Stimulated activated CD8-positive, alpha-beta memory T cell treated with anti-CD3 and anti-CD28 coated beads, Interleukin-12 subunit alpha, Interleukin-12 subunit beta, amount 100 ng/mL, for 24 hours (primary cell): ENCODE measurements at regions not wholly inside any gene's neighbourhood (a gene's known extent, or its start where the extent isn't known, plus 50 kb on each side); places are given as distances from the start of the nearest gene placed in this dataset.

Experiments
- DNase-seq: peaks from one replicate; pipeline ENCODE4 v3.0.0-alpha.2; 2020; ENCODE audit errors: extremely low read depth

DNA sequence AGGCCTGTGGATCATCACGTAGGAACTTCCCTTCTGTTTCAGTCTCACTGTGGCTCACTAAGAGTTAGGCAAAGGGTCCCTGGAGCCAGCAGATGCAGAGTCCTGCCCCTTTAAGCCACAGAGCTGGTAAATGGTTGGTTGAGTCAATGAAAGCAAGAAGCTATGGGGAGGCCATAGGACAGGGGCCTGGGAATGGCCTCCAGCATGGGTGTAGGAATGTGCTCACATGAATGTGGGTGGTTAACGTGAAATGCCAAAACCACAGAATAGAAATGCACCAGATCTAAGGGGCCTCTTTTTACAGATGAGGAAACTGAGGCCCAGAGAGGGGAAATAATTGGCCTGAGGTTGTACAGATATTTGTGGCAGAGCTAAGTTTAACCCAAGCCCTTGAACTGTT is 150.3 kb downstream of the TLE3 start:
- DNase-seq, result no peak

DNA sequence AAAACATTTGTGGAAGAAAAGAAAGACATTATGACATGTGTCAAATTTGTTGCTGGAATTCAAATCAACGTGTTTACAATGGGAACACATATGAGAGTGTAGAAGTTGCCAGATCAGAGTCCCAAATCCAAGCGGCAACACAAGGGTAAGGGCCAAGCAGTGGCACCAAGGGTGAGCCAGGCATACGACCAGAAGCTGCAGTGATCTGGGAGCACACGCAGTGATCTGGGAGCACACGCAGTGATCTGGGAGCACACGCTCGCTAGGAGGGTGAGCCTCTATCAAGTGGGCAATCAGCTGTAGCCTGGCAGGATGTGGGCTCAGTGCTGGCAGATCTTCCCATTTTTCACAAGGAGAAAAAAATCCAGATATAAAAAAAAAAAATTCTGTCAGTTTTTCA is 148.2 kb downstream of the TLE3 start:
- no peak for DNase-seq

DNA sequence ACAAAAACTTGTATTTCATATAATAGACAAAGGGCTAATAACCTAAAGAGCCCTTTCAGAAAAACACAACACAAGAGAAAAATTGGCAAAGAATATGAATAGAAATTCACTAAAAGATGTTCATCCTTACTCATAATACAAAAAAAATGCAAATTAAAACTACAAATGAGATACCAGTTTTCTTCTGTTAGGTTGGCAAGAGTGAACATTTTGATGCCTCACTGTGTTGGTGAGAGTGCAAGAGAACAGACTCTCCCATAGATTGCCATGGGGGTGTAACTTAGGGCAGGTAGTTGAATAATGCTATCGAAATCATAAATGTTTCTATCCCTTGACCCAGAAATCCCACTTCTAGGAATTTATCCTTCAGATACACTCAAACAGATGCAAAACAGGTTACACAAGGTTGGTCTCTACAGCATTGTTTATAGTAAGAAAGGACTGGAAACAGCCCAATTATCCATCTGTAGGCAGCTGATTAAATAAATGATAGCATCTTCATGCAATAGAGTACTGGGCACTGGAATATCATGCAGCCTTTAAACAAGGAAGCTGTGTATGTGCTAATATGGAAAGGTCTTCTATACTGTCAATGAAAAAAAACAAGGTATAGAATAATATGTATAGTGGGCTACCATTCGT is 146.3 kb downstream of the TLE3 start:
- no peak for DNase-seq

DNA sequence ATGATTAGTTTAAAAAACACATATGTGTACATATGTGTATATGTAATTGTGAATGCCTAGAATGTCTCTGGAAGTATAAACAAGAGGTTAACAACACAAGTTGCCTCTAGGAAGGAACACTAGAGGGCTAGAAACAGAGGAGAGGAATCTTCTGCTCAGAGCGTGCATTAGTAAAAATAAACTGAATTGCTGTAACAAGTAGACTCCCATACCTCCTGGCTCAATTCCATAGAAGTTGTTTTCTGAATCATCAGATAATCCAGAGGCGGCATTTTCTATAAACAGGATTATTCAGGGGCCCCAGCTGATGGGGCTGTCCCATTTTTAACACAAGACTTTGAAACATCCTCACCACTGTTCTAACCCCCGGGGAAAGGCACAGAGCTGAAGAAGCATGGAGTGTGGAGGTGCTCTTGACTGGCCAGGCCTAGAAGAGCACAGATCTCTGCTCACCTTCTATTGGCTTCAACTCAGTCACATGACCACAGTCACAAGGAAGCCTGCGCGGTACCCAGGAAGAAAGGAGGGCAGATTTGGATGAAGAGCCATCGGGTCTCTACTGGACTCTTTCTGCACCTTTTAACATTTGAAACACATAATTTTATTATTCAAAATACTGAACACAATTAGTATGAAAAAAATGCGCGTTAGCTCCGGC is 145.7 kb downstream of the TLE3 start:
- no peak for DNase-seq

DNA sequence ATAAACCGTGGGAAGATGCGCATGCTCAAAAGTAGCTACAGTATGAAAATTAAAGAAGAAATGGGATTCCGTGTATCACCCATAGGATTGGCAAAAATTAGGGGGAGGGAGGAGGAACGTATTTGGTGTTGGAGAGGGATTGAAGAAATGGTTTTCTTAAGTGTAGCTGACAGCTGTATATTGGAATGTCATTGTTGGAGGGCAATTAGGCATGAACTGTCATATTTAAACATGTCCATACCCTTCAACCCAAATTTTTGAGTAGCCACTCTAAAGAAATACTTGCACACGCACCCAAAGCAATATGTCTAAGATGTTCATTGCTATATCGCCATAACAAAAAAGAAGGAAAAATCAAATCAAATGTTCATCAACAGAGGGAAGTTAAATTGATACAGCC is 144.7 kb downstream of the TLE3 start:
- DNase-seq, result no peak

DNA sequence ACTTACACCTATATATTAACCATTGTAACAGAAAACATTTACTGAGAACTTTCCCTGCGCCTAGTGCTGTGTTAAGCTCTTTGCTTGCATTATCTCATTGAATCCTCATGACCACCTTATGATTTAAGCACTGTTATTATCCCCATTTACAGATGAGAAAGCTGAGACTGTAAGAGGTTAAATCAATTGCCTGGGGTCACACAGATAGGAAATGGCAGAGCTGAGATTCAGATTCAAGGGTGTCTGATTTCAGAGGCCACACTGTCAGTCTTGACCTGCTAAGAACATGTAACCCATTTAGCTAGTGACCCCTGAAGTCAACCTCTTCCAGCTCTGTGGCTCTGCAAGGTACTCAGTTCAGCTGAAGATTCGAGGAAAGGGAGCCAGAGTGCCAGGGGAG is 143.9 kb downstream of the TLE3 start:
- DNase-seq, result no peak

DNA sequence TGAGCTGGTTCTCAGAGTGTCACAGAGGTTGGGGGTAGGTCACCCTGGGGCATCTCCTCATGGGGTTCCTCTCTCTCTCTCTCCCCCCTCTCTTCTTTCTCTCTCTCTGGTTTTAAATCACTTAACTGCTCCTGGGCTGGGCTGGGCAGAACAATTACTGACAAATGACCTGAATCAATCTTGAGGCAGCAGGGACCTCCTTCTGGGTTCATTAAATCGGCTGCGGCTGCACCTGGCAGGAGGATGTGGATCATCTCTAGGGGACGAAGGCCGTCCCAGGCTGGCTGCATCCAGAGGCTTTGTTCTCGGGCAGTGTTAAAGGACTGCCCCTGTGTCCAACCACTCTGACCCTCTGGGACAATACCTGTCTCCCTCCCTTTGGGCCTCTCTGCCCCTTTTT is 143.1 kb downstream of the TLE3 start:
- no peak for DNase-seq

DNA sequence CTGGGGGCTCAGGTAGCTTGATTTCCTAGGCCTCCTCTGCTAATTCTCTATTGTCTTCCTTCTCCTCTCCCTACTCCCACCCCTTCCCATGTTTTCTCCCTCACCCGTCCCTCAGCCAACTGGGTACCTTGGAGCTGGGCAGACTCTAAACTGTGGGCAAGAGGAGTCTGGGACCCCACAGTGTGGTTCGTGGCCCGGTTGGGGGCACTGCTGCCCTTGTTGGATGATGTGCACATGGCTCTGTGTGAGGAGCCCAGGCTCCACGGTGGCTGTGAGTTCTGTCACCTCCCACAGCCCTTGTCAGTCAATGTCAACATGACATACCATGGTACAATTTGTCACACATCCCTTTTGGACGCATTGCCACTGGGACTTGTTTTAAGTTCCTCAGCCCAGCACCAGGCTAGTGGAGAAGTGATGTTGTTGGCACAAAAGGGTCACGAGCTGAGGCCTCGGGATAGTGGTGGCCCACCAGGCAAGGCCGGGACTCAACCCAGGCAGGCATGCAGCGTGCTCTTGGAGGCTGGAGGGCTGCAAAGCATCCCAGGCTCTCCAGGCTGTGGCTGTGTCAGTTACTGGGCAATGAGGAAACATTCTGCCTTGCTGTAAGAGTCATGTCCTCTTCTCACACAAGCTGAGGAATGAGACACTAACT is 142.3 kb downstream of the TLE3 start:
- DNase-seq, result no peak

DNA sequence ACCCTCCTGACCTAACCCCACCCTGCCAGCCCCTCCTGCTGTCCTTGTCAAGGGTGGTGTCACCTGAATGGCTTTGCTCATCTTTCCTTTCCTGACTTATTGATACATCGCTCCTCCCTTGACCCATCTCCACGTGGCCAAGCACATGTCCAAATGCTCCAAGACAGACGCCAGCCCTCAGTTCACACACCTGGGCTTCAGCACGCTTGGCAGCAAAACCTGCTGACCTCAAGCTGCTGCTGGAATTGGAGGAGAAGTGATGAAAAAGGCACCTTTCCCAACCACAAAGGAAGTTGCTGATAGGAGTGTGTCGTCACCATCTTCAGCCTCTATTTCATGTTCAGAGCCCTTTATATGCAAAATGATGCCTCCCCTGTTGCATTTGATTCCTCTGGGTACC is 141.3 kb downstream of the TLE3 start:
- no peak for DNase-seq

DNA sequence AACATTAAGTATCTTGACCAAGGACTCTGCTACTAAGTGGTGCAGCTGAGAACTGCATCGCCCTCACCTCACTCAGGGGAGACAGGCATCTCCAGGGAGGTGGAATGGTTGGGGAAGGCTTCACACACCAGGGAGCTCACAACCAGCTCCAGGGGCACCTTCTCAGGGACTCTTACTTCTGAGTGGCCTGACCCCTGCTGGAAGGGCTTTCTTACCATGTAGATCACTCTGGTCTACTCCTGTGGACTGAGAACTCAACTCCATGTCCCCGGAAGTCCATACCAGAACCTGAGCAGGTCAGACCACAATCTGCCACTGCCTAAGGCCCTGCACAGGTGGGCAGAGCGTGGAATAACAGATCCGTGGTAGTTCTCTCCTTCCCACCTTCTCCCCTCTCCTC is 140.5 kb downstream of the TLE3 start:
- DNase-seq, result no peak

DNA sequence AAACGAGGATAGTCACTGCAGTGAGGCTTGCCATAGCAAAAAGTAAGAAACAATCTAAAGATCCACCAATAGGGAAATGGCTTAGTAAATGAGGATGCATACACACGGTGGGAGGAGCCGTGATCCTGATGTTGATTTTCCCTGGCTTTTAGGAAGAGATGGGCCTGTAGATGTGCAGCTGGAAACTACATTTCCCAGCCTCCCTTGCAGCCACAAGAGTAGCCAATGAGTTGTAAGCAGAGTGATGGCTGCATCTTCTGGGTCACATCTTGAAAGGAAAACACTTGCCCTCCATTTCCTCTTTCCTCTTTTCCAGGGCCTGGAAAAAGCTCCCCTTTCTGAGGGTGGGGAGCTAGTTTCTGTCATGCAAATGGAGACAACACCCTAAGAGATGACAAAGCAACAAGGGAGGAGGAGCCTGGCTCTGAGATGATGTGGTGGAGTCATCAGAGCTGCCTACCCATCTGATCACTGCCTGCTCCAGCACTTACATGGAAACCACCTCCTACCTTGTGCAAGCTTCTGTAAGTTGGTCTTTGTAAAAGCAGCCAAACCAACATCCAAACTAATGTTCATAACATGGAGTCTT is 139.1 kb downstream of the TLE3 start:
- no peak for DNase-seq

DNA sequence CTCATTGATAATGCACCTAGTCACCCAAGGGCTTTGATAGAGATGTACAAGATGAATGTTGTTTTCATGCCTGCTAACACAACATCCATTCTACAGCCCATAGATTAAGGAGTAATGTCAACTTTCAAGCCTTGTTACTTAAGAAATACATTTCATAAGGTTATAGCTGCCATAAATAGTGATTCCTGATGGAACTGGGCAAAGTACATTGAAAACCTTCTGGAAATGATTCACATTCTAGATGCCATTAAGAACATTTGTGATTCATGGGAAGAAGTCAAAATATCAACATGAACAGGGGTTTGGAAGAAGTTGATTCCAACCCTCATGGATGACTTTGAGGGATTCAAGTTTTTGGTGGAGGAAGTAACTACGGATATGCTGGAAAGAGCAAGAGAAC is 135.2 kb downstream of the TLE3 start:
- DNase-seq, result no peak

DNA sequence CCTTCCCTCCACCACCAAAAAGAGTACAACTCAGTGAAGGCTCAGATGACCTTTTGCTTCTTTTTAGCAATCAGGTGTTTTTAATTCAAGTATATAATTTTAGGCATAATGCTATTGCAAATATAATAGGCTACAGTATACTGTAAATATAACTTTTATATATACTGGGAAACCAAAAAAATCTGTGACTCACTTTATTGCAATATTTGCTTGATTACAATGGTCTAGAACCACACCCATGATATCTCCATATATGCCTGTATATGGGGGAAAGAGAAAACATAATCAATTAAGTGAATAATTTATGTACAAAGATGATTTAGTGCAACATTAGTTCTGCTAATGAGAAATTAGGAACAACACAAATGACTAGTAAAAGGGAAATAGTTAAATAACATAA is 134.3 kb downstream of the TLE3 start:
- no peak for DNase-seq

DNA sequence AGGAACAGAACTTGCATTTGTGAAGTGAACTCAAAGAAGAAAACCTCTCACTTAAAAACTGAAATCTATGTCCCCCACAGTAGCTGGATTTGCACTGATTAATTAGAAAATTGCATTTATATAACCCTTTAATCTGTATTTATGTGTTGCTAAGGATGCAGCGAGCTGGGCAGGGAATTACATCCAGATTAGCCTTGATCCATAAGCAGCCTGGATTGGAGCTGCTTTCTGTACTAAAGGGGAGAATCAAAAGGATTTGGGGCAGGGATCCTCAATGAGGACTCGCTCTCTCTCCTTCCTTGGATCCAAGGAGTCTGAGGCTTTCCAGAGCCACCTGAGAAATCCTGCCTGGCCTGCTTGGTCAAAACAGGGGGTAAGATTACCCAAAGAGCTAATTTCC is 125.9 kb downstream of the TLE3 start:
- DNase-seq, result no peak

DNA sequence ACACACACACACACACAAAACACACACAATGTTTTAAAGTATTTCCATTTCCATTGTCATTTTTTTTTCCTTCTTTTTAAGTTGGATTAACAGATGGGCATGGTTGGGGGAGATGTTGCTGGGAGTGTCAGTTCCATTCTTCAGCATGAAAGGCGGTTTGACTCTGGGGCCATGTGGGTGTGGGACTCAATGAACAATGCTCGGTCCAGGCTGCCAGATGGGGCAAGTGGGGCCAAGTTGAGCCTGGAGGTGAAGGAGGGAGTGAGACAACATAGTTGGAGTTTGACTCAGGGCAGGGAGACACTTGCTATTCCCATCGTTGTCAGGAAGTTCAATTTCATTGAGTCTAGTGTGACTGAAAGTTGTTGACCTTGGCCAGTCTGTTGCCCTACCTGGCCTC is 125.3 kb downstream of the TLE3 start:
- no peak for DNase-seq

DNA sequence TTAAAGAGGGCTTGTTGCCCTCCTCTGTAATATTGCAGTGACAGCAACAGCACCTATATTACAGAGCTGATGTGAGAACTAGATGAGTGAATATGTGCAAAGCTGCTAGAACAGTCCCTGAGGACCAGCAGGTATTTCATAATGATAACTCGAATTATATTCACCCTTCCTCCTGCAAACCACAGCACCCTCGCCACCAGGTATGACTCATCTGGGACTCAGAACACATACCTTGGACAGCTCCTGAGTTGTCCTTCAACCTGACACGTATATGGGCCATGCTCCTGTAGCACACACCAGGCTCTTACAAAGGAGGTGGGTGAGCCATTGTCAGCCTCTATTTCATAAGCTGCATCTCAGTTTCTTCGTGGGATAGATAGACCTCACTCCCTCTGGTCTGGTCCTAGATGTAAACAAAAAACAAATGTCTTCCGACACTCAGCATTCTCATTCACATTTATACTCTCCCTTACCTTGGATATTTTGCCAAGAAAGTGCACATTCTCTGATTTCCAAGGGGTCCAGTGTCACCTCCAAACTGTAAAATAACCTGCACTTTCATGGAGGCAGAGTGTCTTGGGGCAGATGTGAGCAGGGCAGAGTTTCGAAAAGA is 124.5 kb downstream of the TLE3 start:
- no peak for DNase-seq

DNA sequence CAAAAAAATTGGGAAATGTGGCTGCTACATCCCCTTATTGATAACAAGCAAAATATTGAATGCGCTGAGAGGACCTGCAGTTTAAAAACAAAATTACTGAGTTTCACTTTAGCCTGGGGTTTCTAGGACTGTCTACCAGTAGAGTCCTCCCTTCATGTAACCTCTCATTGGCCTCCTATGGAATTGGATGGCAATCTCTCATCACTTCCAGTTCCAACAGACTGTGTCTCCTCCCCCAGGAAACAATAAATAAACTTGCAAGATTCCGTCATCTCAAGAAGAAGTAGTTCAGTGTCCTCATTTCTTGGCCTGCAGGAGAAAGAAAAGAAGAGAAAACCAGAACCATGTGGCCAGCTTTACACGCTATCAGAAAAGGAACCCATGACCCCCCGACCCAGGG is 123.8 kb downstream of the TLE3 start:
- no peak for DNase-seq

DNA sequence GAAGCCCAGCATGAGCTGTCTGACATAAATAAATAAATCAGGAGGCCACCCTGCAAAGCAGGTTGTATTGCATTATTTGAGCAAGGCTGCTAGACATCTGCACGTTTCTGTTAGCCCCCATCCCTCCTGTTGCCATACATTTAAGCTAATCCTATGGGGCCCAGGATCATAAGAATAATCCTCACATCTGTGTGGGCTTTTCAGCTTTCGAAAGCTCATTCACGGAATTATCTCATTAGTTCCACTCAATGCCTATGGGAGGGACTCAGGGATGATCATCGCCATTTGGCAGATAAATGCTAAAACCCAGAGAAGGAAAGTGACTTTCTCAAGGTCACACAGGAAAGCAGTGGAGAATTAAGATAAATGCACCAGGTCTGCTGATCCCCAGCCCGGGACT is 123.4 kb downstream of the TLE3 start:
- DNase-seq, result no peak

DNA sequence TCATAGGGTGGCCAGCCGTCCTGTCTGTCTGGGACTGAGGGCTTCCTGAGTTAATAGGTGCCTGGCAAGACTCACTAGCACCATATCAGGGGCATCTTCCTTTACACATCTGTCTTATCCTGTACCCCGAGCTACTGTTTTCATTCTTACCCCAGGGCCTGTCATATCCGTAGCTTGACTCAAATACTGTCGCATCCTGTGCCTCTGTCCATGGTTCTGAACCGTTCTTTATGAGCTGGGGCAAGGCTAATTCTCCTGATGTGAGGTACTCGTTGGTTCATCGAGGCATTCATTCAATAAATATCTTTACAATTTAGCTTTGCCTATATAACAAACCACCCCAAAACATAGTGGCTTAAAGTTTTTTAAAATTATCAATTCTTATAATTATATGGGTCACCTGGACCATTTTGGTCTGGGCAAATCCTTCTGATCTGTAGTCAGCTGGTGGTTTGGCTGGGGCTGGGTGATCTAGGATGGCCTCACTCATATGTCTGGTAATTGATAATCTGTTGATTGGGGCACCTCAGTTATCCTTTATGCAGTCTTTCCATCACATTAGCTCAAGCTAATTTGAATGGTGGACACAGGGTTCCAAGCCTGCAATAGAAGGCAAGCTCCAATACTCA is 121.2 kb downstream of the TLE3 start:
- peak; percentile 15 for DNase-seq

DNA sequence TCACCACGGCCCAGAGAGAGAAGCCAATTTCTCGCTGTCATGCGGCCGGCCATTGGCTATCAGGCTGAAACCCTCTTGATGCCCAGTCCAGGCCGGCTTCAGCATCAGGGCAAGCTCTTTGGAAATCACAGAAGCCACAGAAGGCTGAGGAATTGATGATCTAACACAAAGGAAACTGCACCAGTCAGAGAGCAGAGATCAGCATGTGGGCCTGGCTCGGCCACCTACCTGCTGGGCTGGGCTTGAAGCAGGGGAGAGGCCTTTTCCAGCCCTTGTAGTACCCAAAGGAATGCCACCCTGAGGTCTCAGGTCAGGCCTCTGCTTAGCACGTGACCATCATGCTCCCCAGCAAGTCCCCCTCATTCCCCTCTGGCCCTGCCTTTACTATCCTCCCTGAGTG is 119.1 kb downstream of the TLE3 start:
- no peak for DNase-seq

DNA sequence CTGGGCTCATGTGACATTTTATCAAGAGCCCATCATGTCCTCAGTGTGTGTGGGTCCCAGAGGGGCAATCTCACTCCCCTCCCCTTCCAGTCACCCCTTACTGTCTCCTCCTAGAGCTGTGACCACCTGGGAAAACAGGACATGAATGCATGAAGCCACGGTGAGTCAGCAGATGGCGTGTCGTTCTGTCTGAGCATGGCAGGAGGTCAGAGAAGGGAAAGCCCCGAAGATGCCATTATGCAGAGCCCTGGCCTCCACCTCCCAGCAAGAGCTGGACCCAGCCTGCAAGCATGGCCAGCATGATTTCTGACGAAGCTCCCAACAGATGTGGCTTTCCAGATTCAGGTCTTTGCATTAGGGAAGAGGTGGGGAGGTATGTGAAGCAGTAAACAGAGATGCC is 118.5 kb downstream of the TLE3 start:
- no peak for DNase-seq

DNA sequence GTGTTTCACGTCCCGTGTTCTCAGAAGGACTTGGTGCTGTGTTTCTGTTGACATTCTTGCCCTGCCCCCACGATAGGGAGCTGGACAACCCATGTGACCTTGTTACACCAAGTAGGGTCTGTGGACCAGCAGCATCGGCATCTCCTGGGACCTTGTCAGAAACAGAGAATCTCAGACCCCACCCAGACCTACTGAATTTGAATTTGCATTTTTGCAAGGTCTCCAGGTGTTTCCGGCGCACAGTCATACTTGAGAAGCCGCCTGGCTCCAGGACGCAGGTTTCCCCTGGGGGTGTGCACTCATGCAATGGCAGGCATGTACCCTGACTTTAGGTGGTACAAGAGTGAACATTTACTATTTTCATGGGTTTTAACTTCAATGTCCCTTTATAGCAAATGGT is 117.9 kb downstream of the TLE3 start:
- no peak for DNase-seq
